ENCODE measurements at regions not wholly inside any gene's neighbourhood (a gene's known extent, or its start where the extent isn't known, plus 50 kb on each side); places are given as distances from the start of the nearest gene placed in this dataset.
A peak's percentile ranks its signal among the peaks of the same experiment; 100 is the strongest.

GRCh38 chr1:116277840-116278540, 95.1 kb upstream of the ATP1A1 start (continued):
- peak; percentile 79 for TF ChIP-seq JUND (IDR thresholded peaks at IDR 0.05; ENCODE audit: borderline replicate concordance, low read depth, low read length)
- TF ChIP-seq JUND (tag; IDR thresholded peaks at IDR 0.05; ENCODE audit: borderline replicate concordance, low read depth, low read length) = peak; percentile 84; the same call in 2 of the 3 replicates
- TF ChIP-seq POLR3G (IDR thresholded peaks at IDR 0.05; ENCODE audit: extremely low read depth, insufficient read length, insufficient replicate concordance) = no peak
- no peak for TF ChIP-seq KLF16 (IDR thresholded peaks at IDR 0.05)
- TF ChIP-seq RAD51 (IDR thresholded peaks at IDR 0.05; ENCODE audit: borderline replicate concordance, low read depth) = no peak; the same call in 1 of the 2 replicates
- TF ChIP-seq NR3C1 (CRISPR knock-in tag; IDR thresholded peaks at IDR 0.05) = no peak
- peak in 1 of 2 experiments; percentile 17; a peak in 1 of 4 replicates for TF ChIP-seq NRF1 (conservative IDR thresholded peaks at IDR 0.05 in 1 of 2, IDR thresholded peaks at IDR 0.05 in 1 of 2)
- TF ChIP-seq DMBX1 (CRISPR knock-in tag; IDR thresholded peaks at IDR 0.05; ENCODE audit: borderline replicate concordance) = 0 out of 2 replicates have a peak, but pooled peaks have one; percentile 32
- no peak for TF ChIP-seq TBL1XR1 (IDR thresholded peaks at IDR 0.05; ENCODE audit: low read length in 2 of 2)
- TF ChIP-seq ID3 (CRISPR knock-in tag; IDR thresholded peaks at IDR 0.05) = no peak
- TF ChIP-seq ID3 (tag; IDR thresholded peaks at IDR 0.05) = no peak
- TF ChIP-seq RFX5 (IDR thresholded peaks at IDR 0.05; ENCODE audit: low read depth, low read length) = no peak
- TF ChIP-seq MBD1 (CRISPR knock-in tag; IDR thresholded peaks at IDR 0.05) = no peak
- TF ChIP-seq CHAMP1 (IDR thresholded peaks at IDR 0.05) = no peak
- peak; percentile 37 for TF ChIP-seq CXXC5 (CRISPR knock-in tag; IDR thresholded peaks at IDR 0.05)
- no peak for TF ChIP-seq ELF1 (tag; IDR thresholded peaks at IDR 0.05)
- no peak for TF ChIP-seq SFPQ (IDR thresholded peaks at IDR 0.05; ENCODE audit: low read depth, low read length)
- no peak for TF ChIP-seq KLF1 (tag; IDR thresholded peaks at IDR 0.05)
- no peak for TF ChIP-seq BRD4 (IDR thresholded peaks at IDR 0.05)
- TF ChIP-seq HMGN3 (IDR thresholded peaks at IDR 0.05; ENCODE audit: borderline replicate concordance, extremely low read depth, insufficient read length, low read depth, low read length) = no peak
- no peak for TF ChIP-seq NR2F6 (CRISPR knock-in tag; IDR thresholded peaks at IDR 0.05)

All from K562 (cell line).